Stimulated activated CD4-positive, alpha-beta T cell treated with anti-CD3 and anti-CD28 coated beads, Interleukin-4, amount 100 ng/mL, for 1 hour (primary cell): ENCODE measurements at regions not wholly inside any gene's neighbourhood (a gene's known extent, or its start where the extent isn't known, plus 50 kb on each side); places are given as distances from the start of the nearest gene placed in this dataset.

Experiments used
- DNase-seq: peaks from one replicate; pipeline ENCODE4 v3.0.0-alpha.2; 2020

DNA sequence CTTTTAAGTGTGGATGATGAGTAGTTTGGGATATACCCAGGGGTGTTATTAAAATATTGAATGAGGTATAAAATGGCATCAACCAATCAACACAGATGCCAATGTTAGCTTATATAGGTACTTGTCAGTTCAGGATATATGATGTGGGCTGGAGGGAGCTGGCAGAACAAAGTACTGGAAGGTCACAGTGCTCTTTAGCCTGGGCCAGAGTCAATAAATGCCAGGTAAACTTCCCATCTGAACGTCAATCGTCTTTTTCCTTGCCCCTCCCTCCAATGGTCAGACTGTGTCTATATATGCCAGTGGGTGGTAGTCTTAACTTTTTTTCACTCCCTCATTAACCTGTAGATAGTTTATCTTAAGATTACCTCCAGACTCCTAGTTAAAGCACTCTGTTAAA is 140.8 kb upstream of the RBMS1 start:
- no peak for DNase-seq

DNA sequence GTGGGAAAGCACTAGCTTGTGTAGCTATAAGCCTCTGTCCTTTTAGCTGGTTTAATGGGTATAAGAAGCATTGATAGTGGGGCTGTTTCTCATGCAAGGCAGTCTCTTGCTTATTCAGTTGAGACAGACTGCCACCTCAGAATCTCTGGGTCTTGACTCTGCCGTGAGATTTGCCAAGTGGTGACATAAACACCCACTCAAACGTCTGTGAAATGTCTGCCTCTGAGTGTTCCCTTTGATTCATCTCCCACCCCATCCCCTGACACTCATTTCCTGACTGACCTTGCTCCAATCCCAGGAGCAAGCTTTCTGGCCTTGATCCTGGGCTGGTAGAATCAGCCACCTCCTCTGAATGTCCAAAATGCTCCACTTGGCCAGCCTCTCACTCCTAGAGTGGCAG is 141.9 kb upstream of the RBMS1 start:
- DNase-seq, result no peak

DNA sequence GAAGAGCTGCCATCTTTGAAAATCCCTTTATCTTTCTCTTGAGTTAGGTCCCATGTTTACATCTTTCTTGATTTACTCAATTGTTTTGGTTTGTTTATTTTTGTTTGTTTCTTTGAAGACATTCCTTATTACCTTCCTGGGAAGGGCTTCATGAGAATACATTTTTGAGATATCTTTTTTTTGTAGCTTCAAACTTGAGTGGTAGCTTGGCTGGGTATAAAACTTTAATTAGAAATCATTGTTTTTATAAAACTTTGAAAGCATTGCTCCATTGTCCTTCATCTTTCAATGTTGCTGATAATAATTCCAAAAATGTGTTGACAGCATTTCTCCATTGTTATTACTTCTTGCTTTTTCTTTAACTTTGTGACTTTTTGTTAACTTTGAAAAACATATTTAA is 145.9 kb upstream of the RBMS1 start:
- no peak for DNase-seq

DNA sequence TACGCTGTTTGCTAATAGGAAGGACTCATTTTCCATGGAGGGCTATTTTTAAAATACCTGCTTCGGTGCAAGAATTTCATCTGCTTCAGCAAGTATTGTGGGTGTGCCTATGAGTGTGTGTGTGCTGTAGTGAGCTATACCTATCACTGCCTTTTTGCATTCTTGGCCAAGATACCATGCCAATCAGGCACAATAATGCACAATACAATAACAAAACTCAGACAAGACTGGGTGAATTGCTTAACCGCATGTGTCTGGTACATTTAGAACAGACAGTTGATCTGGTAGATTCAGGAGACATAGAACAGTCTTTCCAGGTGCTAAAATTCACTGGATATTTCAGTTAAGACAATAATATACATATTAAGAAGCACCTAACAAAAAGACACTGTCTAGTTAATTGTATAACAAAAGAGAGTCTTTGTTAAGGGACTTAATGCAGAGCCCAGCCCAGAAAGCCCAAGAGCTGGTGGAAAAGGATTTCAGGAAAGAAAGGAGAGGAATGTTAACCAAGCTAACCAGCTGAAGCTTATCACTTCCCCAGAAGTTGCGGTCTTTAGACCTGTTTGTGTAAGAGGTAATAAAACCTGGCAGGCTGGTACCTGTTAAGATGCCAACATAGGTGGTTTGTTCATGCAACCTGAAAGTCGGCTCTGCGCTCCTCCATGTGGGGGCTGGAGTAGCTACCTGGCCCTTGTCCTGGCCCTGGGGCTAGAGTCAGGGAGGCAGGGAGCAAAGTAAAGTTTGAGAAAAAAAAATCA is 153.3 kb upstream of the RBMS1 start:
- DNase-seq, result no peak

DNA sequence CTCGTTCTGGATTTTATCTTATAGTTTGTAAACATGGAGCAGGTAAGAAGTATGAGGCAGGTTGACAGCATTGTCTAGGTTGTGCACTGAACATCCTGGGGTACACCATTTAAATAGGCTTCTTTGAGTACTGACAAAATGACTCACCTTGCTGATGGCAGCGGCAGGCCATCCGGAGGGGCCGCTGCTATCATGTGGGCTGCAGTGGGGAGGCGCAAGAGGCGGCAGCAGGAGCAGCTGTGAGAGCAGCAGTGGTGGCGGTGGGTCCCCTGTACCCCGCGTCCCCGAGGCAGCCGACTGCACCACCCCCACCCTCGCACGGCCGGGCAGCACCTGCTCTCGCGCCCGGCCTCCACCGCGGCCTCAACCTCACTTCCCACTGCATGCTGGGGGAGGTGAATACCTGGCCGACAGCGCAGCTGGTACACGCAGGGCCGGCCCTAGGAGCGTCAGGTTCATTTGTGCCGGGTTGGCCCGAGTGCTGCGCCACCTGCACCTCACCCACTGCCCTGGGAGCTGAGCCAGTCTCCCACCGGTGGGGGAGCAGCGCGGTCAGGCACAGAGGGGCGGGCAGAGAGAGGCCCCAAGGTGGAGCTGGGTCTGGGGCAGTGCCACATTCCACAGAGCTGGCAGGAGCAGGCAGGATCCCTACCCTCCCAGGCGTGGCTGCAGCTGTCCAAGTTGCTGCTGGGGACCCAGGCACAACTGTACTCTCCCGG is 154.5 kb upstream of the RBMS1 start:
- DNase-seq, result no peak

DNA sequence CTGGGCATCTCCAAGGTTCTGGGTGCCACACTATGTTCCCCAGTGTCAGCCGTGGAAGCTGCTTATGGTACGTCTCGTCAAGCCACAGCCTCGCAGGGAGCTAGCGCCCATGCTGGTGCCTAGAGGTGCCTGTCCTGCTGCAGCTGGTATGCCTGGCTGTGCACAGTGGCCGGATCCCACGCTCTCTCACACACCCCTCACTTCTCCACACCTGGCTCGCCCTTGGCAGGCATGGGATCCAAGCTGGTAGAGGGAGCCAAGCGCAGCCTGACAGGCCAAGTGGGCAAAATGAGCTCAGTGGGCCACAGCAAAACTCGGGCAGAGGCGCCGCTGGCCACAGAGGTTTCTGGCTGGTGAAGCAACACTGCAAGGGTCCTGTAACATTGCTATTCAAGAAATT is 156.1 kb upstream of the RBMS1 start:
- no peak for DNase-seq

DNA sequence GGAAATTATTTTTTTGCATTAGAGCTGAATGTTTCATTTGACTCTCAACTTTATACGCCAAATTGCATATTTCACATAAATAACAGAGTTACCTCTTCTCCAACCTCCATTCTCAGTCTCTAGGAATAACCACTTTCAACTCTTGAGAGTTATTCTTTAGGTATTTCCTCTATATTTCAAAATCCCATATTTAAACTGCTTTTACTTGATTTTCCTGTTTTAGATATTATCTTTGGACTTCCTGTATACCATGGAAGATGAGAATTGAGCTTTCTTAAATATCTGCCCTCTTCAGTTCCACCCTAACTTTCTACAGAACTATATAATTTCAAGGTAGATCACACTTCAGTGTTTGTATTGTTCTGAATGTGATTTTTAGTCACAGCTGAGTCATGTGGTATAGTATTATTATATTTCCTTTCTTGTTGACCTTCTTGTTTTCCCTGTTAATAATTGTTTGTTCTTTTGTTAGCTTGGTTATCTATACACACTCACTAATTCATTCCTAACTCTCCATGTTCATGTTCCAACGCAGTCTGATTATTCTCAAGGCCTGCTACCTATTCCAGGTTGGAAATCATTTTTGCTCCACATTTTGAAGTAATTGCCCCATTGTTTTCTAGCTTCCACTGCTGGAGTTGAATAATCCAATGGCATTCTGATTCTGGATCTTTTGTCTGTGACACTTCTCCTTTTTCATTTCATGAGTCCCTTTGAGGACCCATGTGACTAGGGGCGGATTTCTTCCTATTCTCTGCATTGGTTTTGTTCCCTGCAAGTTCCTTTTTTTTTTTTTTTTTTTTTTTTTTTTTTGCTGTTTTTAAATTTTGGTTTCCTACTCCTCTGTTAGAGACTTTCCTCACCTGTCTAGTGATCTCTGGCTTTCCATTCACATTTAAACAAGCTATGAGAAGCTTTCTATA is 156.8 kb upstream of the RBMS1 start:
- DNase-seq, result no peak

DNA sequence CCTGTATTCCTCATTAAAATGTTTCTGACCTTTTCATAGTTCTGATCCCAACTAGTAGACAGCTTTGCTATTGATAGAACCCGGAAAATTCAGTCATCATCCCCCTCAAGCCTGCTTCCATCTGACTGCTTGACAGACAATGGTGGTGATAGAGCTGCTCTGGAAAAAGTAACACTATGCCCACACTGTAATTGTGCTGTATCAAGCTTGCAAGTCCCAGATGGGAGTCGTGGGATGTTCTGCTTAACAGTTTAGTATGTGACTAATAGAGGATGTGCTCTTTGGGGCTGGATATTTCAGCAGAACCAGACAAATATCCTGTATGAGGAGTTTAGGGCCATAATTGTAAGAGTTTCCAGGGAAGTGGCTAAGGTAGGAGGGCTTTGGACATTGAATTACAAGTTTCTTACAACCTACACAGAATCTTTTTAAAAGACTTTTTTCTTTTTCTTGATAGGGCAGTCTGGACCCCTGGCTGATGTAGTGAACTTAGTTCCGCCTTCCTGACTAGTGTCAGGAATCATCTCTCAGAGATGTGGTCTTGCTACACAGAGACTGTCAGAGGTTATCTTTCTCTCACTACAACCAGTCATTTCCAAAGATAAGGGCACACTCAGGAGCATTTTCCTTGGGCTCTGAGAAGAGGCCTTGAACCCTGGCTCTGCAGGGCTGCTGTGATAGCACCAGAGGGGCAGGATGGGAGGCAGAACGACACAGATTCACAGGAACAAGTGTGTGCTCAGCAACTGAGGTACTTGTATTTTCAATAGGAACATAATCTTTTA is 158.0 kb upstream of the RBMS1 start:
- DNase-seq, result no peak

DNA sequence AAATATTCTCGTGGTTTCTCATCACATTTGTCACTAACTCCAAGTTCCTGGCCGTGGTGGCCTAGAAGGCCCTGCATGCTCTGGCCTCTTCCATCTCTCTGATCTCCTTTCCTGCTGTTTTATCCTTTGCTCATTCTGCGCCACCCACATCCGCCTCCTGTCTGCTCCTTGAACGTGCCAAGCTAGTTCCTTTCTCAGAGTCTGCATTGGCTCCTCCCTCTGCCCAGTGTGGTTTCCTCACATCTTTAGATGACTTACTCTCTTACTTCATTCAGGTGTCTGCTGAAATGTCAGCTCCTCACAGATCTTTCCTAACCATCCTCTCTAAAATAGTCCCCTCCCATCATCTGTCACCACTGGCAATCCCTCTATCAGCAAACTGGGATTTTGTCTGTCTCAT is 158.6 kb upstream of the RBMS1 start:
- DNase-seq, result peak; percentile 45

DNA sequence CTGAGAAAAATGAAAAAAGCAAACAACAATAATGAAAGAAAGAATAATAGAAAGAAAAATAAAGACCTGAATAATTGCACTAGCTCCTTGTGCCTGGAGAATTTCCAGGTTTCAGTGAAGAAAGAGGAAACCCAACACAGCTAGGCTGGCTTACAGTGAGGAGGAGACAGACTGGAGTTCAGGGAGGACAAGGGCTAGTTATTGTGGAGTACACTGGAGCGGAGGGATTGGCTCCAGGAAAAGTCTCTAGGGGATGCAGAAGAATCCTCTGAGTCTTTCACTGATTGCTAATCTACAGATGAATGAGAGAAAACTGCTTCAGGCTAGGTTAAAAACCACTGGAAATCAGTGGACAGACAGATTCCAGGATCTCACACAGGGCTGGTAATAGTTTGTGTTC is 163.6 kb upstream of the RBMS1 start:
- DNase-seq, result no peak

DNA sequence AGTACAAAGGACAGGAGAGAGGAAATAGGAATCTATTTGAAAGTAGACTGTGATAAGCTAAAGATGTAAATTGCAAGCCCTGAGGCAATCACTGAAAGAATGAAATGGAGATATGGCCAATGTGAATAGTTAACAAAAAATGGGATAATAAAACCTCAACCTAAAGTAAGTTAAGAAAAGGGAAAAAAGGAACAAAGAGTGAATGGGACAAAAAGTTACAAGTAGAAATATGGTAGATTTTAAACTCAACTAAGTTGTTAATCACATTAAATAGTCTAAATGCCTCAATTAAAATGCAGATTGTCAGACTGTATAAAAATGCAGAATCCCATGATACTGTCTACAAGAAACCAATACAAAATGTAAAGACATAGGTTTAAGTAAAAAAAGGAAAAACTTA is 165.2 kb upstream of the RBMS1 start:
- DNase-seq, result no peak

DNA sequence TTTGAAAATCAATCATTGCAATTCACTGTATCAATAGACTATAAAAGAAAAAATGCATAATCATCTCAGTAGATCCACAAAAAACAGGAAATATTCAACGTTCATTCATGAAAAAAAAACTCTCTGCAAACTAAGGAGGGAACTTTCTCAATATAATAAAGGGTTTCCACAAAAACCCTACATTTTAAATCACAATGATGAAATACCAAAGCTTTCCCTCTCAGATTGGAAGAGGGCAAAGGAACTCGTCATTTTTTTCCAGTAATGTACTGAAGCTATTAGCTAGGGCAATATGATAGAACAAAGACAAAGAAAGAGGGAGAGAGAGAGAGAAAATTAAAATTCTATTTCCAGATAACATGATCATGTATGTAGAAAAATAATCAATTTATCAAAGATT is 167.1 kb upstream of the RBMS1 start:
- no peak for DNase-seq

DNA sequence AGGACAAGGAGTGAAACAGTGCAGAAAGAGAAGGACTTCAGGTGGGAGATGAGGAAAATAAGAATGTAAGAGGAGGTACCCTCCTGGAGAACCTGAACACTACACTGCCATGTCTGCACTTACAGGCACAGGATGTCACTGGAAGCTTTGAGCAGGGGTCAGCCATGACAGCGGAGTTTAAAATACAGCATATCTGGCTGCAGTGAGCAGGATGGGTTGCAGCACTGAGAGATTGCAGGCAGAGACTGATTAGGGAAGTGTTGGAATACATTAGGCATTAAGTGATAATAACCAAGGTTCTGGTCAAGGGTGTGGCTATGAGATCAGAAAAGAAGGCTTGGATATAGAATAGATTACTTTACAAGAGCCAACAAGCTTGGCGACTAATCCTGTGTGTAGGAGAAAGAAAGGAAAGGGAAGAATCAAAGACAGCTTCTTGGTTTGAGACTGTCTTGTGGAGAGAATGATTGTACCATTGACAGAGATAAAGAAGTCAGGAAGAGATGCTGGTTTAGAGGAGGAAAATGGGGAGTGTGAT is 171.1 kb upstream of the RBMS1 start:
- no peak for DNase-seq

DNA sequence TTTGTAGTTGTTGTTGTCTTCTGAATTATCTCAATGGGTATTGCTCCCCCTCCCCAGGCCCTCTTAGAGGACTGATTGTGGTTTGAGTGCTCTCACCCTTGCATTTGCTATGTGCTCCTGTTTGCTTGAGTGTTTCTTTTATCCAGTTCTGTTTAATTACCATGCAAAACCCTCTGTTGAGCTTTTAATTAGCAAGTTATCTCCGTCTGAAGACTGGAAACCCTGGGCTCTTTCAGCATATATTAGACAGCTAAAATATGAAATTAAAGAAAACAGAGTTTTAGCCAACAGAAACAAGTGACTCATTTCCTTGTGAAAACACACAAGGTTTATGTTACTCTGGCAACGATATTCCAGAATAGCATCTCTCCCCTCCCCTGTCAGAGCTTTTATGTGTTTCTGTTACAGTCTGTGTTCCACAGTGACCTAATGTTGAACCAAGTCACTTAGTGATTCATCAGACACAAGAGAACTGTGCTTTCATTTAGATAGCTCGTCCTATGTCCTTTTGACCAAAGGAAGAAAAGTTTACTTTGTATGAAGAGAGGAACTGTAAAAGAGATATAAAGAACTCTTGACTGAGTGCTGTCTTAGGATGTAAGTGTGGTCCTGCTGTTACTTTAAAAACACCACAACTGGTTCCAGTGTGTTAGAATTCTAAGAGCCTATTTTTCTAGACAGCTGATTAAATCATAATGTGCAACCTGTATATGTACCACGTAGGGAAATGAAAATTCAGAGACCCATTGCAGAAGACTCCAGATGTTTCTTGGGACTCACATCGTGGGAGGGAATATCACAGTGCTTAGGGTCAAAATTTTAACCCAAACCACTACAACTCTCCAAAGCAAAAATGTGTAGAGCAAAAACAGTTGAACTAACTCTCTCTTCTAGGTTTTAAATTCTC is 172.8 kb upstream of the RBMS1 start:
- no peak for DNase-seq

DNA sequence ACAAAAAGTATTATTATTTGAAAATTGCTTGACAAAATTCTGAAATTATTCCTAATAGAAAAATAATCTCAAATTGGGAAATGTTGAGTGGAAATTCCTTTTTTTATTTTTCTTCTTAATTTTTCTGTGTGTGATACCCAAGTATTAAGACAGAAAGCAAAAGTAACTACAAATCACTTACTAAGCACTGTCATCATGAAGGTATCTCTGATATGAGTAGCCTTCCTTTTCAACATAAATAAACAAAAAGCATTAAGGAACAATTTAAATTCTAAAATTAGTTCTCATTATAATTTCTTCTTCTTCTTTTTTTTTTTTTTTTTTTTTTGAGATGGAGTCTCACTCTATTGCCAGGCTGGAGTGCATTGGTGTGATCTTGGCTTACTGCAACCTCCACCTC is 174.2 kb upstream of the RBMS1 start:
- no peak for DNase-seq

DNA sequence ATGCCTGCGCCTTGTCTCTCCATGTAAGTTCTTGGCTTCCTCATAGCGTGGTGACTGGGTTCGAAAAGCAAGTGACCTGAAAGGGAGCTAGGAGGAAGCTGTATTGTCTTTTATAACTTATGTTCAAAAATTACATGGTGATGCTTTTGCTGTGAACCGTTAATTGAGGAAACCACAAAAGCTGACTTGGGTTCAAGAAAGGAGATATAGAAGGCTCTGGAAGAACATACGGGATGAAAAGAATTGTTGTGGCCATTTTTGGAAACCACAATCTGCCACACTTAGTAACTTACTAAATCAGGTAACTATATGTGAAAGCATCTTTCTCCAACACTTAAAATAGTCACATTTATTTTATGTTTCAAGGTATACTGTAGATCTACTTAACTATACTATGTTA is 177.0 kb upstream of the RBMS1 start:
- no peak for DNase-seq

DNA sequence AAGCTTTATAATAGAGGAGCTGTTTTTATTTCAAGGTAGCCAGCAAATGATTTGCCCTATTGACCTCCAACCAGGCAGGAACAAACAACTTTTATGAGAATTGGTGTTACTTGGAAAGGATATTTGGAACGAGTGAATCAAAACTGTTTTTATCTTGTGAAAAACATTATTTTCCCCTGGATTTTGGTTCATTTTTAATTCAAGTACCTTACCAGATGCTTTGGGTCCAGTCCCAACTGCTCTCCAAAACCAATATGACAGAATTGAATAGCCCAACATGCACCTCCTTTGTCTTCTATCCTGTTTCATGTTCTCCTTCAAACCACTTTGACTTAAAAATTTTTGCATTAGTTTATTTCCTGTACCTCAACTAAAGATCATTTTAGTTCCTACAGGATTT is 178.6 kb upstream of the RBMS1 start:
- no peak for DNase-seq

DNA sequence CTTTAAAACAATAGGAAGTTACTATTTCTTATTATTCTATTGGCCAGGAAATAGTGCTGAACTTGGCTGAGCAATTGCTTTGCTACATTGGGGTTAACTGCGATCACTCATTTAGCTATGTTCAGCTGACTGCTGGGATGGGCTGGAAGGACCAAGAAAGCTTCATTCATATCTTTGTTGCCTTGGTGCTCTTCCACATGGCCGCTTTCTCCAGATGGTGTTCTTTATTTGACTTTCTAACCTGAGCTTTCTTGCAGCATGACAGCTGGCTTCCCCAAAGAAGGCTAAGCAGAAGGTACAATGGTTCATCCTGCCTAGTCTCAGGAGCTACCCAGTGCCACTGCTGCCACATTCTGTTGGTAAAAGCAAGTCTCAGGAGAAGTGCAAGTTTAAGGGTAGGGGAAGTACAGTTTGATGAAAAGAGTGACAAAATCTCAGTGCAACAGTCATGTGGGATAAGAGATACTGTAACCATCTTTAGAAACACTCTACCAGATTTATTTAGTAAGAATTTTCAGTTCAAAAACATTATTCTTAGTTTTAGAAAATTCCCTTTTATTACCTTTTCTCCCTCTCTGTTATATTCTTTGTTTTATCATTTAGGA is 180.6 kb upstream of the RBMS1 start:
- no peak for DNase-seq

DNA sequence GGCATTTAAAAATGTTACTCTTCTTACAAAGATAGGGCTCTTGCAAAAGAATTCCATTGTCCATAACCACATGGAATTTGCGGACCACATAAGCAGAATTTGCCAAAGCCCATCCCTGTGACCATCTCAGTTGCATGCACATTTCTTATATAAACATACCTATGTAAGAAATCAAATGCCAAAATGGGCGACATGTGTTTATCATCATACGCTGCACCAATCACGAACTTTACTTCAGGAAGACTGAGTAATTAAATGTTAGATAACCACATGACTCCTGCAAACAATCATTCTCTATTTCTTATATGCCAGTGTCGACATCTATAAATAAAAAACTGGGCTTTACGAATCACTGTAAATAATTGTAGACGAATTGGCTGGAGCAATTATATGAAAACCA is 186.1 kb upstream of the RBMS1 start:
- no peak for DNase-seq

DNA sequence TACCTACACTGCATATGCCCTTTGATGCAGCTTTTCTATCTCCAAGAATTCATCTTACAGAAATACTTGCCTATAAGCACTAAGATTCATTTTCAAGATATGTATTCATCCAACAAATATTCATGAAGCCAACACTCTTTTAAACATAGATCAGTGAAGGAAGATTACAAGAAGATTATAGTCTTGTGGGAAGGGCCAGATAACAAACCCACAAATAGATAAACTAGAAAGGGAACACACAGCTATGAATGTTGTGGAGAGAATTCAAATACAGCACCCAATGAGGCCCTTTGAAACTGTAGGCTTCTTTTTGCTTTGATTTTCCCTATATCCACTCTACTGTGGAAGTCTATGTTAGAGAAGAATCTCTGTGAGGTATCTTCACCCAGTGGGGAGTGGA is 186.7 kb upstream of the RBMS1 start:
- DNase-seq, result no peak

DNA sequence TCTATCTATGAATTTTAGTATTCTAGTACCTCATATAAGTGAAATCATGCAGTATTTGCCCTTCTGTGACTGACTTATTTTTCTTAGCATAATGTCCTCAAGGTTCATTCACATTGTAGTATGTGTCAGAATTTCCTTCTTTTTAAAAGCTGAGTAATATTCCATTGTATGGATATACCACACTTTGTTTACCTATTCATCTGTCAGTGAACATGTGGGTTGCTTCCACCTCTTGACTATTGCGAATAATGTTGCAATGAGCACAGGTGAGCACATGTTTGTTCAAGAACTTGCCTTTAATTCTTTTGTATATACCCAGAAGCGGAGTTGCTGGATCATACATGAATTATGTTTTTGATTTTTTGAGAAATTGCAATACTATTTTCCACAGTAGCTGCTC is 187.4 kb upstream of the RBMS1 start:
- no peak for DNase-seq
